ENCODE measurements at regions not wholly inside any gene's neighbourhood (a gene's known extent, or its start where the extent isn't known, plus 50 kb on each side); places are given as distances from the start of the nearest gene placed in this dataset.
A peak's percentile ranks its signal among the peaks of the same experiment; 100 is the strongest.

DNA sequence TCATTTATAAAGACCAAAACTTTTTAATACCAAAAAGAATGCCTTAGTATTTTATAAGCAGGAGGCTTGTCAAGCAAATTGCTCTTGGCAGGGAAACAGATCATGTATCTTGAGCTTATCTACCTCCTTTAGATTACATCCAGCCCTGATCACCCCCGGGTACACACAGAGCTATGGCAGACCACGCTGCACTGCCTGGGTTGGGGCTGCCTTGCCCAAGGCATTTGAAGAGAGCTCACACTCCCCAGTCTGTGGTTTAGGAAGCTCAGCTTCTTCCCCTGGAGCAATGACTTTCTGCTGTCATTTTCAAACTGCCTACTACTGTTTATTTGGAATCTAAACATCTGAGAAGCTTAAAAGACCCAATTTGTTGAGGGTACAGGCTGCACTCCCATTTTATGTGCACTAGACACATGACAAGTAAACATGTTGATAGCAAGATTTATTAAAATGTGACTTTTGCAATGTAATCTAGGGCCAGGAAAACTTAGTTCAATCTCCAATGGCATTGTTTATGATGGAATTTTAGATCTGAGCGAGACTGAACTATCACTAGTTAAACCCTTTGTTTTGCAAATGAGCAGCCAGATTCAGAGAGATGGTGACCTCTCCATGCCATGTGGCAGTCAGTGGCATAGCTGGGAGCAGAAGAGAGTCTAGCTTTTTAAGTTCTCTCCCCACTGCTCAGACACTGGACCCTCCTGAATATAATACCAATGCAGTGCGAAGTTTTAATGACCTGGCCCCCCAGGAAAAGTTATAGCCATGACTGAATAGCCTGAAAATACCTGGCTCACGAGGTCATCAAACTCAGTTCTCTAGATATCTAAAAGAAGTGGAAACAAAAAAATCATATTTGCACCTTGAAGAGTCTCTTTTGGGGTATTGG is 214.9 kb downstream of the HLX start:
- H3K9me3 ChIP-seq, result no peaks in the 10 kb centered on the region
- H3K4me3 ChIP-seq (ENCODE audit: control insufficient read depth in 1 of 2, extremely low read depth in 1 of 2, low read length in 1 of 2), result no peak overlapping the region
- Mint-ChIP-seq H3K27ac (no peak overlapping the region), H3K36me3 (no peaks in the 10 kb centered on the region), H3K27me3 (peaks cover 2 to 3% of the 10 kb centered on the region in 2 donors), H3K4me3 (no peak overlapping the region), H3K4me1 (no peaks in the 10 kb centered on the region), H3K9me3 (peaks cover 0 to 4% (median 0%) of the 10 kb centered on the region in 3 donors)
- H3K36me3 ChIP-seq (ENCODE audit: control insufficient read depth in 2 of 2, extremely low read depth in 1 of 2, insufficient read depth in 1 of 2, low read length in 1 of 2), result no peaks in the 10 kb centered on the region
- H3K27me3 ChIP-seq (replicated peaks in 1 of 2; ENCODE audit: control insufficient read depth in 2 of 2, extremely low read depth in 1 of 2, insufficient read depth in 2 of 2, low read length in 1 of 2), result no peaks in the 10 kb centered on the region
- no peaks in the 10 kb centered on the region for H3K4me1 ChIP-seq (ENCODE audit: control insufficient read depth in 1 of 2, extremely low read depth in 1 of 2, insufficient read depth in 2 of 2, low read length in 2 of 2)
- CTCF ChIA-PET, result no interaction called here
- WGBS (ENCODE audit: insufficient coverage), result no CpG with 5 or more reads among the region's 5 CpGs
- DNase-seq (no peak), ATAC-seq (replicated peaks in 1 of 4) (no peak)
- POLR2A ChIA-PET, result no interaction called here
- no peak overlapping the region for H3K27ac ChIP-seq (ENCODE audit: low read length)

- Histone ChIP-seq H3K9me3 (no peaks in the 10 kb centered on the region), H3K27ac (ENCODE audit: low read length) (no peak overlapping the region), H3K4me3 (ENCODE audit: control insufficient read depth in 1 of 2, extremely low read depth in 1 of 2, low read length in 1 of 2) (no peak overlapping the region), H3K4me1 (ENCODE audit: control insufficient read depth in 1 of 2, extremely low read depth in 1 of 2, insufficient read depth in 2 of 2, low read length in 2 of 2) (no peaks in the 10 kb centered on the region), H3K27me3 (replicated peaks in 1 of 2; ENCODE audit: control insufficient read depth in 2 of 2, extremely low read depth in 1 of 2, insufficient read depth in 2 of 2, low read length in 1 of 2) (no peaks in the 10 kb centered on the region), H3K36me3 (ENCODE audit: control insufficient read depth in 2 of 2, extremely low read depth in 1 of 2, insufficient read depth in 1 of 2, low read length in 1 of 2) (no peaks in the 10 kb centered on the region)
- DNase-seq (peak in 2 of 35 experiments; percentile 3 to 19), ATAC-seq (replicated peaks in 1 of 4) (no peak)
- no peak overlapping the region for H3K4me3 Mint-ChIP-seq
- no peaks in the 10 kb centered on the region for H3K36me3 Mint-ChIP-seq
- no peak overlapping the region for H3K27ac Mint-ChIP-seq
- peaks cover 2 to 3% of the 10 kb centered on the region in 2 donors for H3K27me3 Mint-ChIP-seq
- ChIA-PET CTCF (no interaction called here), POLR2A (interaction anchor here in 1 of 2 donors (0.5 kb wide), 1 partner anchor 91 kb away, joined by 4 read pairs; no protein-coding TSS in a partner anchor)
- H3K9me3 Mint-ChIP-seq, result peaks cover 0 to 8% (median 3%) of the 10 kb centered on the region in 3 donors
- H3K4me1 Mint-ChIP-seq, result peaks cover 0 to 2% (median 0%) of the 10 kb centered on the region in 3 donors
- WGBS (ENCODE audit: insufficient coverage), result 88% methylated on average over 2 of the region's 6 CpGs
Measured at GRCh38 chr1:221097479-221098281, 218.4 kb downstream of the HLX start.

DNA sequence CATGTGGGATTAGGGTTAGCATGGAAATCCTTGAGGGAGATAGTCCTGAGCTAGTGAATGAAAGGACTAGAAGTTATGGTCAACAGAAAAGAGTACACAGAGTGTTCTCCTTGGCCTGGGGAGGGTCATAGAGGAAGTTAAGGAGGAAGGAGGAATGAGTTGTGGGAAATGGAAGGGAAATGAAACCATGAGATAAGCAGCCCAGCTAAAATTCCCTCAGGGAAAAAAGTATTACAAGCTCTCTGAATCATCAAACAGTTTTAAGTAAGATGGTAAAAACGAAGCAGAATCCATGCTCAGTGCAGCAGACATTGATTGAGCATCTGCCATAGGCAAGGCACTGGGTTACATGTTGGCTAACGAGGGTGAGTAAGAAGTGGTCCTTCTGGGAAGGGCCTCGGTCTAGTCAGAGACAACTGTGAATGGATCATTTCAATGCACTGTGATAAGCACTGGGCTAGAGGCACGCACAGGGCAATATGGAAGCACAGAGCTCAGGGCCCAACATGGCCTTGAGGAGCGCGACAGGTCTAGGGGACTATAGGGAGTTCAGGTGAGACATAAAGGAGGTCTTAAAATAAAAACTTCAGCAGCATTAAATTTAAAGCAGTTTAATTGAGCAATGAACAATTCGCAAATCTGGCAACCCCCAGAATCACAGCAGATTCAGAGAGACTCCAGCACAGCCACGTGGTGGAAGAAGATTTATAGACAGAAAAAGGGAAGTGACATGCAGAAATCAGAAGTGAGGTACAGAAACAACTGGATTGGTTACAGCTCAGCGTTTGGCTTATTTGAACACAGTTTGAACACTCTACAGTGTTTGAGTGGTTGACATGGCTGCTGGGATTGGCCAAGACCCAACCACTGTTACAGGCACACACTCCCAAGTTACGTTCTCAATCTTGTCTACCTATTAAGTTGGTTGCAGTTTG is 219.5 kb downstream of the HLX start:
- Mint-ChIP-seq H3K9me3 (peaks cover 2 to 9% (median 3%) of the 10 kb centered on the region in 3 donors), H3K4me3 (no peak overlapping the region), H3K27me3 (peaks cover 3% of the 10 kb centered on the region in 2 donors), H3K36me3 (no peaks in the 10 kb centered on the region), H3K4me1 (peaks cover 0 to 2% (median 0%) of the 10 kb centered on the region in 3 donors), H3K27ac (no peak overlapping the region)
- WGBS (ENCODE audit: insufficient coverage), result 53% methylated on average over 5 of the region's 10 CpGs
- ChIA-PET POLR2A (no interaction called here), CTCF (no interaction called here)
- H3K4me3 ChIP-seq (ENCODE audit: control insufficient read depth in 1 of 2, extremely low read depth in 1 of 2, low read length in 1 of 2), result no peak overlapping the region
- DNase-seq (no peak), ATAC-seq (replicated peaks in 1 of 4) (no peak)
- no peaks in the 10 kb centered on the region for H3K27me3 ChIP-seq (replicated peaks in 1 of 2; ENCODE audit: control insufficient read depth in 2 of 2, extremely low read depth in 1 of 2, insufficient read depth in 2 of 2, low read length in 1 of 2)
- H3K4me1 ChIP-seq (ENCODE audit: control insufficient read depth in 1 of 2, extremely low read depth in 1 of 2, insufficient read depth in 2 of 2, low read length in 2 of 2), result no peaks in the 10 kb centered on the region
- H3K27ac ChIP-seq (ENCODE audit: low read length), result no peak overlapping the region
- no peaks in the 10 kb centered on the region for H3K9me3 ChIP-seq
- no peaks in the 10 kb centered on the region for H3K36me3 ChIP-seq (ENCODE audit: control insufficient read depth in 2 of 2, extremely low read depth in 1 of 2, insufficient read depth in 1 of 2, low read length in 1 of 2)

DNA sequence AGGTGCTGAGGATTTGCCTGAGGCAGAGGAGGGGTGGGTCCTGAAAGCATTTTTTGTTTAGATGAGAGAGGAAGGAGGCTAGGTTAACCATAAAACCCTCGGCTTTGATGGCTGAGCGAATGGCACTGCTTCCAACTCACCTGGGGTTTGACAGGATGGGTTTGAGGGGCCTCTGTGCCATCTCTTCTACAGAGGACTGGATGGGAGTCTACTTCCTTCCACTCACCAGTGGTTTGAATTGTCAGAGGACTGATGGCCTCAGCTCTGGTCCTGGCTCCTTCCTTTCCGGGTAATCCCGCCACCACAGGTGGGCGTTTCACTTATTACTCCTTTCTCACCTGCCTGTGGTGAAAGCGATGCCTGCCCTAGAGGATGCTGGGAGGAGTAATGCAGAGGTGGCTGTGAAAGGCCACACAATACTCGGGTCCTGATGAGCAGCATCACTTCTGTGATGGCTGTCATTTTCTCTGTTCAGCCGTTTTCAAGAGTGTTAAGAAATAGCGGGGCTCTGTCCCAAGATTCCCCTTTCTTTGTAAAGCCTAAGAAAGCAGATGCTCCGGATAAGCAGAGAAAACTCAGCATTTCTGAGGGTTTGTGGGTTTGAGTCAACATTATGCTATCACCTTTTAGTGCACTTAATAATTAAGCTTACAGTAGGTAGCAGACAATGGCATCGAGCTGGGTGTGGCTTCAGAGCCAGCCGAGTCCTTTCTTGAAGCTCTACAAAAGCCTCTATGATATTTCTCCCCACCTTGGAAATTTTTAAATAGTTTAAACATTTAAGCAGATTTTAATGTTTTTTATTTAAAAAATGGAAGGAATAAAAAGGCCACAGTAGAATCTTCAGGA is 220.7 kb downstream of the HLX start:
- ChIA-PET CTCF (no interaction called here), POLR2A (no interaction called here)
- DNase-seq (no peak), ATAC-seq (replicated peaks in 1 of 4) (no peak)
- Mint-ChIP-seq H3K27me3 (peaks cover 3 to 4% of the 10 kb centered on the region in 2 donors), H3K4me3 (no peak overlapping the region), H3K27ac (no peak overlapping the region), H3K9me3 (peaks cover 3 to 12% (median 4%) of the 10 kb centered on the region in 3 donors), H3K4me1 (peaks cover 0 to 2% (median 0%) of the 10 kb centered on the region in 3 donors), H3K36me3 (no peaks in the 10 kb centered on the region)
- WGBS (ENCODE audit: insufficient coverage), result 64% methylated on average over 2 of the region's 12 CpGs
- Histone ChIP-seq H3K4me3 (ENCODE audit: control insufficient read depth in 1 of 2, extremely low read depth in 1 of 2, low read length in 1 of 2) (no peak overlapping the region), H3K4me1 (ENCODE audit: control insufficient read depth in 1 of 2, extremely low read depth in 1 of 2, insufficient read depth in 2 of 2, low read length in 2 of 2) (no peaks in the 10 kb centered on the region), H3K9me3 (no peaks in the 10 kb centered on the region), H3K27ac (ENCODE audit: low read length) (no peak overlapping the region), H3K36me3 (ENCODE audit: control insufficient read depth in 2 of 2, extremely low read depth in 1 of 2, insufficient read depth in 1 of 2, low read length in 1 of 2) (no peaks in the 10 kb centered on the region), H3K27me3 (replicated peaks in 1 of 2; ENCODE audit: control insufficient read depth in 2 of 2, extremely low read depth in 1 of 2, insufficient read depth in 2 of 2, low read length in 1 of 2) (no peaks in the 10 kb centered on the region)

GRCh38 chr1:221100611-221101010 is 221.4 kb downstream of the HLX start:
- Mint-ChIP-seq H3K4me1 (peaks cover 0 to 2% (median 0%) of the 10 kb centered on the region in 3 donors), H3K4me3 (no peak overlapping the region), H3K9me3 (peaks cover 3 to 12% (median 4%) of the 10 kb centered on the region in 3 donors), H3K27me3 (peaks cover 3 to 4% of the 10 kb centered on the region in 2 donors), H3K27ac (no peak overlapping the region), H3K36me3 (no peaks in the 10 kb centered on the region)
- no peak for DNase-seq
- Histone ChIP-seq H3K4me3 (ENCODE audit: control insufficient read depth in 1 of 2, extremely low read depth in 1 of 2, low read length in 1 of 2) (no peak overlapping the region), H3K4me1 (ENCODE audit: control insufficient read depth in 1 of 2, extremely low read depth in 1 of 2, insufficient read depth in 2 of 2, low read length in 2 of 2) (no peaks in the 10 kb centered on the region), H3K36me3 (ENCODE audit: control insufficient read depth in 2 of 2, extremely low read depth in 1 of 2, insufficient read depth in 1 of 2, low read length in 1 of 2) (no peaks in the 10 kb centered on the region), H3K27ac (ENCODE audit: low read length) (no peak overlapping the region), H3K27me3 (replicated peaks in 1 of 2; ENCODE audit: control insufficient read depth in 2 of 2, extremely low read depth in 1 of 2, insufficient read depth in 2 of 2, low read length in 1 of 2) (no peaks in the 10 kb centered on the region), H3K9me3 (no peaks in the 10 kb centered on the region)
- CTCF ChIA-PET, result no interaction called here
- no peak for ATAC-seq (replicated peaks in 1 of 4)
- no CpG with 5 or more reads among the region's 3 CpGs for WGBS (ENCODE audit: insufficient coverage)
- POLR2A ChIA-PET, result no interaction called here
